Fibroblast of skin of right biceps (primary cell): ENCODE measurements at regions not wholly inside any gene's neighbourhood (a gene's known extent, or its start where the extent isn't known, plus 50 kb on each side); places are given as distances from the start of the nearest gene placed in this dataset.
A peak's percentile ranks its signal among the peaks of the same experiment; 100 is the strongest.
"Not testable (repeated sequence)": the region's sequence is repeated elsewhere in the genome, so short reads cannot be mapped to it uniquely, and the experiment has no call there.

ENCODE experiments used
- DNase-seq: peaks from one replicate; pipeline ENCODE4 v3.0.0-alpha.2; 2013

- no peak for DNase-seq
Measured at GRCh38 chrX:1906028-1906427, 291.2 kb downstream of the ASMT start.

GRCh38 chrX:1908996-1909395, 294.1 kb downstream of the ASMT start:
- DNase-seq: not testable (repeated sequence)

- DNase-seq: no peak
Measured at GRCh38 chrX:1909419-1910206, 294.8 kb downstream of the ASMT start.

- no peak for DNase-seq
Measured at GRCh38 chrX:1910207-1910470, 295.3 kb downstream of the ASMT start.

GRCh38 chrX:1911401-1912128, 296.7 kb downstream of the ASMT start:
- no peak for DNase-seq

- no peak for DNase-seq
Measured at GRCh38 chrX:1912193-1912592, 297.3 kb downstream of the ASMT start.

- no peak for DNase-seq
Measured at GRCh38 chrX:1914606-1915365, 299.9 kb downstream of the ASMT start.

GRCh38 chrX:1918780-1919179, 303.9 kb downstream of the ASMT start:
- no peak for DNase-seq

- peak; percentile 17 for DNase-seq
Measured at GRCh38 chrX:1925053-1925481, 310.2 kb downstream of the ASMT start.

- DNase-seq: no peak
Measured at GRCh38 chrX:1928805-1929204, 313.9 kb downstream of the ASMT start.

- peak; percentile 90 for DNase-seq
Measured at GRCh38 chrX:1932231-1932630, 317.4 kb downstream of the ASMT start.

- DNase-seq: no peak
Measured at GRCh38 chrX:1933964-1934363, 319.1 kb downstream of the ASMT start.

GRCh38 chrX:1935805-1936204, 320.9 kb downstream of the ASMT start:
- DNase-seq: no peak

- no peak for DNase-seq
Measured at GRCh38 chrX:1938190-1938589, 323.3 kb downstream of the ASMT start.

- DNase-seq: no peak
Measured at GRCh38 chrX:1941321-1941720, 326.5 kb downstream of the ASMT start.

GRCh38 chrX:1945879-1946278, 331.0 kb downstream of the ASMT start:
- DNase-seq: no peak

- no peak for DNase-seq
Measured at GRCh38 chrX:1946974-1947373, 332.1 kb downstream of the ASMT start.
